ENCODE measurements at regions not wholly inside any gene's neighbourhood (a gene's known extent, or its start where the extent isn't known, plus 50 kb on each side); places are given as distances from the start of the nearest gene placed in this dataset.

DNA sequence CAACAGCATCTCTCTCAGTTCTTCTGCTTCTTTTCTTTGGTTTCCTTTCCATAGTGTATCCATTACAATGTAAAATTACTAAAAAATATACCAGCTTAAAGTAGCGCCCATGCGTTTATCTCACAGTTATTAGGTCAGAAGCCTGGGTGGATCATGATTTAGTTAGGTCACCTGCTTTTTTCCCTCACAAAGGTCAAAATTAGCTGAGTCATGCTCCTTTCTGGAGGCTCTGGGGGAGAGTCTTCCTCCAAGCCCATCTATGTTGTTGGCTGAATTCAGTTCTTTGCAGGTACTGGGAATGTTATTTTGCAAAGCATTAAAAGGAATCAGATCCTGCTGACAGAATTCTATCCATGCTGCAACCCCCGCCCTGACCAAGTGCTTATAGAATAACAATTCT, 101.6 kb upstream of the TMEM132C start:
- TF ChIP-seq, protein P1, sequence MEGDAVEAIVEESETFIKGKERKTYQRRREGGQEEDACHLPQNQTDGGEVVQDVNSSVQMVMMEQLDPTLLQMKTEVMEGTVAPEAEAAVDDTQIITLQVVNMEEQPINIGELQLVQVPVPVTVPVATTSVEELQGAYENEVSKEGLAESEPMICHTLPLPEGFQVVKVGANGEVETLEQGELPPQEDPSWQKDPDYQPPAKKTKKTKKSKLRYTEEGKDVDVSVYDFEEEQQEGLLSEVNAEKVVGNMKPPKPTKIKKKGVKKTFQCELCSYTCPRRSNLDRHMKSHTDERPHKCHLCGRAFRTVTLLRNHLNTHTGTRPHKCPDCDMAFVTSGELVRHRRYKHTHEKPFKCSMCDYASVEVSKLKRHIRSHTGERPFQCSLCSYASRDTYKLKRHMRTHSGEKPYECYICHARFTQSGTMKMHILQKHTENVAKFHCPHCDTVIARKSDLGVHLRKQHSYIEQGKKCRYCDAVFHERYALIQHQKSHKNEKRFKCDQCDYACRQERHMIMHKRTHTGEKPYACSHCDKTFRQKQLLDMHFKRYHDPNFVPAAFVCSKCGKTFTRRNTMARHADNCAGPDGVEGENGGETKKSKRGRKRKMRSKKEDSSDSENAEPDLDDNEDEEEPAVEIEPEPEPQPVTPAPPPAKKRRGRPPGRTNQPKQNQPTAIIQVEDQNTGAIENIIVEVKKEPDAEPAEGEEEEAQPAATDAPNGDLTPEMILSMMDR (IDR thresholded peaks at IDR 0.05) = no peak
- TF ChIP-seq POLR2A (IDR thresholded peaks at IDR 0.05) = no peak

Measured in adrenal gland (tissue), 5 donors.